Neural cell (in vitro differentiated cells): ENCODE measurements at regions not wholly inside any gene's neighbourhood (a gene's known extent, or its start where the extent isn't known, plus 50 kb on each side); places are given as distances from the start of the nearest gene placed in this dataset.

Experiments
- H2AFZ ChIP-seq: fragments of 200-600, 300-800 bp; sonication (generic), shearing (Covaris generic); 2 replicates; pipeline ENCODE4 v1.6.0; 2014; ENCODE audit warnings: low read depth, mild to moderate bottlenecking, antibody characterized with exemption, low read length, moderate library complexity
- H3F3A ChIP-seq: fragments of 200-600 bp; shearing (Covaris generic); 2 replicates; pipeline ENCODE4 v1.6.1; 2016; ENCODE audit warnings: mild to moderate bottlenecking, moderate library complexity, mixed read lengths, antibody characterized with exemption, low read length; ENCODE audit not compliant: insufficient read depth, poor library complexity, severe bottlenecking
- H3K27ac ChIP-seq: fragments of 200-600, 300-800 bp; sonication (generic), shearing (Covaris generic); 2 replicates; pipeline ENCODE4 v1.5.1; 2014; ENCODE audit warnings: mild to moderate bottlenecking, low read length, moderate library complexity
- H3K27me3 ChIP-seq: fragments of 300-800, 200-600 bp; sonication (generic), shearing (Covaris generic); 2 replicates; pipeline ENCODE4 v1.6.0; 2014; ENCODE audit warnings: mild to moderate bottlenecking, low read depth, low read length, moderate library complexity; ENCODE audit not compliant: insufficient read depth
- H3K36me3 ChIP-seq: fragments of 300-800, 200-600 bp; sonication (generic), shearing (Covaris generic); 2 replicates; pipeline ENCODE4 v1.5.1; 2014; ENCODE audit warnings: mild to moderate bottlenecking, antibody characterized with exemption, low read length, moderate library complexity; ENCODE audit not compliant: insufficient read depth
- H3K4me2 ChIP-seq: fragments of 300-800, 200-600 bp; sonication (generic), shearing (Covaris generic); 2 replicates; pipeline ENCODE4 v1.6.0; 2014; ENCODE audit warnings: mild to moderate bottlenecking, low read length
- H3K4me3 ChIP-seq: fragments of 300-800, 200-600 bp; sonication (generic), shearing (Covaris generic); 2 replicates; pipeline ENCODE4 v1.5.1; 2014; ENCODE audit warnings: mild to moderate bottlenecking, low read length, moderate library complexity
- H3K79me2 ChIP-seq: fragments of 200-600 bp; shearing (Covaris generic); replicated peaks from 2 replicates; pipeline ENCODE4 v1.6.0; 2014; ENCODE audit warnings: mild to moderate bottlenecking, low read length, moderate library complexity; ENCODE audit not compliant: insufficient read depth
- H3K9ac ChIP-seq: fragments of 300-800, 200-600 bp; sonication (generic), shearing (Covaris generic); 2 replicates; pipeline ENCODE4 v1.6.1; 2016; ENCODE audit warnings: mild to moderate bottlenecking, low read length, mixed read lengths
- H3K9me2 ChIP-seq: fragments of 200-600 bp; shearing (Covaris generic); 2 replicates; pipeline ENCODE4 v1.6.1; 2016; ENCODE audit warnings: mild to moderate bottlenecking, low read length, mixed read lengths; ENCODE audit not compliant: insufficient read depth
- H3K9me3 ChIP-seq: fragments of 200-600, 300-800 bp; sonication (generic), shearing (Covaris generic); 2 replicates; pipeline ENCODE4 v1.6.1; 2016; ENCODE audit warnings: mild to moderate bottlenecking, mixed run types, low read length, moderate library complexity, mixed read lengths
- H4K20me1 ChIP-seq: fragments of 200-600 bp; shearing (Covaris generic); 2 replicates; pipeline ENCODE4 v1.6.1; 2016; ENCODE audit warnings: mild to moderate bottlenecking, mixed run types; ENCODE audit not compliant: insufficient read depth
- EP300 ChIP-seq: fragments of 450-650 bp; conservative IDR thresholded peaks from 2 replicates; pipeline ENCODE4 v1.6.1; 2014; ENCODE audit warnings: antibody characterized with exemption, mild to moderate bottlenecking, moderate library complexity; ENCODE audit not compliant: poor library complexity, severe bottlenecking
- EZH2 ChIP-seq: fragments of 200-600, 300-800 bp; shearing (Covaris generic), sonication (generic); IDR thresholded peaks from 2 replicates; pipeline ENCODE4 v1.6.1; 2014; ENCODE audit warnings: antibody characterized with exemption, low read length, borderline replicate concordance, mild to moderate bottlenecking; ENCODE audit not compliant: insufficient read depth, poor library complexity, severe bottlenecking
- MXI1 ChIP-seq: fragments of 450-650 bp; conservative IDR thresholded peaks from 2 replicates; pipeline ENCODE4 v1.6.1; 2014; ENCODE audit warnings: antibody characterized with exemption, mild to moderate bottlenecking; ENCODE audit not compliant: poor library complexity, severe bottlenecking
- POLR2AphosphoS5 ChIP-seq: IDR thresholded peaks from 2 replicates; pipeline ENCODE4 v1.6.1; 2012
- RAD21 ChIP-seq: fragments of 450-650 bp; conservative IDR thresholded peaks from 2 replicates; pipeline ENCODE4 v1.6.1; 2014; ENCODE audit warnings: antibody characterized with exemption, mild to moderate bottlenecking, moderate library complexity
- SMC3 ChIP-seq: fragments of 450-650 bp; conservative IDR thresholded peaks from 2 replicates; pipeline ENCODE4 v1.6.1; 2014; ENCODE audit warnings: antibody characterized with exemption, mild to moderate bottlenecking, moderate library complexity; ENCODE audit not compliant: poor library complexity
- TAF1 ChIP-seq: IDR thresholded peaks from 2 replicates; pipeline ENCODE4 v1.6.1; 2012; ENCODE audit warnings: low read depth
- TF ChIP-seq, protein P1 (sequence below): fragments of 450-650 bp; IDR thresholded peaks from 2 replicates; pipeline ENCODE4 v1.5.1; 2014; ENCODE audit warnings: antibody characterized with exemption, mild to moderate bottlenecking, moderate library complexity; ENCODE audit not compliant: poor library complexity, severe bottlenecking
- TF ChIP-seq, protein P2 (sequence below): IDR thresholded peaks from 2 replicates; pipeline ENCODE4 v1.6.1; 2012; ENCODE audit warnings: borderline replicate concordance

DNA sequence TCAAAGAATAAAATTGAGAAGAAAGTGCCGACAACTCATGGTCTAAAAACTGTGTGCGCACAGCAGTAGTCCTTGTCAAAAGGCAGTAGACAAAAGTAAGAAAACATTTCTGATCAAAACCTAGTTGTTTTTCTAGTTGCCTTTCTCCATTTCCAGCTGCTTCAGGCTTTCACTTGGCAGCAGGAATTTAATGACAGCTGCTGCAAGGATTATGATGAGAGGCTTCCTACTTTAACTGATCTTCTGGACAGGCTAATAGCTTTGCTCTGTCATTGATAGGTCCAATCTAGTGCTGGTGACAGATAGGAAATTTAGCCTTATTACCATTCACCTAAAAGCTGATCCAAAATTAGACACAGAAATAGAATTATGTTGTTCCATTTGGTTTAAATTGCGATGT, 110.7 kb upstream of the SEMA3C start:
- Histone ChIP-seq H3K4me2 (peak overlapping the region; percentile 46), H2AFZ (no peak overlapping the region), H3K27me3 (no peaks in the 10 kb centered on the region), H3K4me3 (peak overlapping the region; percentile 54), H3K9me2 (no peaks in the 10 kb centered on the region), H3F3A (peaks cover 8% of the 10 kb centered on the region), H3K9me3 (no peaks in the 10 kb centered on the region), H4K20me1 (no peaks in the 10 kb centered on the region), H3K79me2 (no peaks in the 10 kb centered on the region), H3K27ac (peak overlapping the region; percentile 93), H3K9ac (peak overlapping the region; percentile 61), H3K36me3 (no peaks in the 10 kb centered on the region)
- TF ChIP-seq, protein P1, sequence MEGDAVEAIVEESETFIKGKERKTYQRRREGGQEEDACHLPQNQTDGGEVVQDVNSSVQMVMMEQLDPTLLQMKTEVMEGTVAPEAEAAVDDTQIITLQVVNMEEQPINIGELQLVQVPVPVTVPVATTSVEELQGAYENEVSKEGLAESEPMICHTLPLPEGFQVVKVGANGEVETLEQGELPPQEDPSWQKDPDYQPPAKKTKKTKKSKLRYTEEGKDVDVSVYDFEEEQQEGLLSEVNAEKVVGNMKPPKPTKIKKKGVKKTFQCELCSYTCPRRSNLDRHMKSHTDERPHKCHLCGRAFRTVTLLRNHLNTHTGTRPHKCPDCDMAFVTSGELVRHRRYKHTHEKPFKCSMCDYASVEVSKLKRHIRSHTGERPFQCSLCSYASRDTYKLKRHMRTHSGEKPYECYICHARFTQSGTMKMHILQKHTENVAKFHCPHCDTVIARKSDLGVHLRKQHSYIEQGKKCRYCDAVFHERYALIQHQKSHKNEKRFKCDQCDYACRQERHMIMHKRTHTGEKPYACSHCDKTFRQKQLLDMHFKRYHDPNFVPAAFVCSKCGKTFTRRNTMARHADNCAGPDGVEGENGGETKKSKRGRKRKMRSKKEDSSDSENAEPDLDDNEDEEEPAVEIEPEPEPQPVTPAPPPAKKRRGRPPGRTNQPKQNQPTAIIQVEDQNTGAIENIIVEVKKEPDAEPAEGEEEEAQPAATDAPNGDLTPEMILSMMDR, result no peak
- TF ChIP-seq EZH2 (no peak), SMC3 (peak; percentile 42), MXI1 (peak; percentile 8), EP300 (peak; percentile 98), RAD21 (peak; percentile 26), TAF1 (no peak), POLR2AphosphoS5 (peak; percentile 77)
- TF ChIP-seq, protein P2, sequence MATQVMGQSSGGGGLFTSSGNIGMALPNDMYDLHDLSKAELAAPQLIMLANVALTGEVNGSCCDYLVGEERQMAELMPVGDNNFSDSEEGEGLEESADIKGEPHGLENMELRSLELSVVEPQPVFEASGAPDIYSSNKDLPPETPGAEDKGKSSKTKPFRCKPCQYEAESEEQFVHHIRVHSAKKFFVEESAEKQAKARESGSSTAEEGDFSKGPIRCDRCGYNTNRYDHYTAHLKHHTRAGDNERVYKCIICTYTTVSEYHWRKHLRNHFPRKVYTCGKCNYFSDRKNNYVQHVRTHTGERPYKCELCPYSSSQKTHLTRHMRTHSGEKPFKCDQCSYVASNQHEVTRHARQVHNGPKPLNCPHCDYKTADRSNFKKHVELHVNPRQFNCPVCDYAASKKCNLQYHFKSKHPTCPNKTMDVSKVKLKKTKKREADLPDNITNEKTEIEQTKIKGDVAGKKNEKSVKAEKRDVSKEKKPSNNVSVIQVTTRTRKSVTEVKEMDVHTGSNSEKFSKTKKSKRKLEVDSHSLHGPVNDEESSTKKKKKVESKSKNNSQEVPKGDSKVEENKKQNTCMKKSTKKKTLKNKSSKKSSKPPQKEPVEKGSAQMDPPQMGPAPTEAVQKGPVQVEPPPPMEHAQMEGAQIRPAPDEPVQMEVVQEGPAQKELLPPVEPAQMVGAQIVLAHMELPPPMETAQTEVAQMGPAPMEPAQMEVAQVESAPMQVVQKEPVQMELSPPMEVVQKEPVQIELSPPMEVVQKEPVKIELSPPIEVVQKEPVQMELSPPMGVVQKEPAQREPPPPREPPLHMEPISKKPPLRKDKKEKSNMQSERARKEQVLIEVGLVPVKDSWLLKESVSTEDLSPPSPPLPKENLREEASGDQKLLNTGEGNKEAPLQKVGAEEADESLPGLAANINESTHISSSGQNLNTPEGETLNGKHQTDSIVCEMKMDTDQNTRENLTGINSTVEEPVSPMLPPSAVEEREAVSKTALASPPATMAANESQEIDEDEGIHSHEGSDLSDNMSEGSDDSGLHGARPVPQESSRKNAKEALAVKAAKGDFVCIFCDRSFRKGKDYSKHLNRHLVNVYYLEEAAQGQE, result peak; percentile 77

DNA sequence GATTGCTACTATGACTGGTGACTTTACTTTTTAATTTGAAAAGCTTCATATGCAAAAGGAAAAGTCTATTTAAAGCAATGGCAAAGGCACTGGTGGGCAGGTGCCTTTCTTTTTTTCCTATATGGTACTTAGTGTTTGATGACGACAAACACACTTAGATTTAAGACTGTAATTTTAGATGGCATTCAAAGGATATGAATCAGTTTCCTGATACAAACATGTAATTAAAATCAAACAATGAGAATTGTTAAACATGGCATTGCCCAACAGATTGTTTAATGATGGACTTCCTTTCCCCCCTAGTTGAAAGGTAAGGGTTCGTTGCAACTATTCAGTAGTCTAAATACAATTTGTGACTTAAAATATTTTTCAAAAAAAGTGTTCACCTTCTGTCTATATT, 106.5 kb upstream of the SEMA3C start:
- Histone ChIP-seq H3K9me2 (no peaks in the 10 kb centered on the region), H3K27me3 (no peaks in the 10 kb centered on the region), H3K4me2 (no peak overlapping the region), H4K20me1 (no peaks in the 10 kb centered on the region), H3K27ac (no peak overlapping the region), H3K9ac (no peak overlapping the region), H3K4me3 (no peak overlapping the region), H3K36me3 (no peaks in the 10 kb centered on the region), H2AFZ (no peak overlapping the region), H3K79me2 (no peaks in the 10 kb centered on the region), H3F3A (peaks cover 5% of the 10 kb centered on the region), H3K9me3 (no peaks in the 10 kb centered on the region)
- TF ChIP-seq TAF1 (no peak), EZH2 (no peak), MXI1 (no peak), EP300 (no peak), SMC3 (no peak)
- TF ChIP-seq, protein P1, result no peak
- TF ChIP-seq, protein P2, result no peak
